Neural cell (in vitro differentiated cells): ENCODE measurements at regions not wholly inside any gene's neighbourhood (a gene's known extent, or its start where the extent isn't known, plus 50 kb on each side); places are given as distances from the start of the nearest gene placed in this dataset.

Source experiments
- H2AFZ ChIP-seq: fragments of 200-600, 300-800 bp; sonication (generic), shearing (Covaris generic); 2 replicates; pipeline ENCODE4 v1.6.0; 2014; ENCODE audit warnings: low read depth, mild to moderate bottlenecking, antibody characterized with exemption, low read length, moderate library complexity
- H3F3A ChIP-seq: fragments of 200-600 bp; shearing (Covaris generic); 2 replicates; pipeline ENCODE4 v1.6.1; 2016; ENCODE audit warnings: mild to moderate bottlenecking, moderate library complexity, mixed read lengths, antibody characterized with exemption, low read length; ENCODE audit not compliant: insufficient read depth, poor library complexity, severe bottlenecking
- H3K27ac ChIP-seq: fragments of 200-600, 300-800 bp; sonication (generic), shearing (Covaris generic); 2 replicates; pipeline ENCODE4 v1.5.1; 2014; ENCODE audit warnings: mild to moderate bottlenecking, low read length, moderate library complexity
- H3K27me3 ChIP-seq: fragments of 300-800, 200-600 bp; sonication (generic), shearing (Covaris generic); 2 replicates; pipeline ENCODE4 v1.6.0; 2014; ENCODE audit warnings: mild to moderate bottlenecking, low read depth, low read length, moderate library complexity; ENCODE audit not compliant: insufficient read depth
- H3K36me3 ChIP-seq: fragments of 300-800, 200-600 bp; sonication (generic), shearing (Covaris generic); 2 replicates; pipeline ENCODE4 v1.5.1; 2014; ENCODE audit warnings: mild to moderate bottlenecking, antibody characterized with exemption, low read length, moderate library complexity; ENCODE audit not compliant: insufficient read depth
- H3K4me2 ChIP-seq: fragments of 300-800, 200-600 bp; sonication (generic), shearing (Covaris generic); 2 replicates; pipeline ENCODE4 v1.6.0; 2014; ENCODE audit warnings: mild to moderate bottlenecking, low read length
- H3K4me3 ChIP-seq: fragments of 300-800, 200-600 bp; sonication (generic), shearing (Covaris generic); 2 replicates; pipeline ENCODE4 v1.5.1; 2014; ENCODE audit warnings: mild to moderate bottlenecking, low read length, moderate library complexity
- H3K79me2 ChIP-seq: fragments of 200-600 bp; shearing (Covaris generic); replicated peaks from 2 replicates; pipeline ENCODE4 v1.6.0; 2014; ENCODE audit warnings: mild to moderate bottlenecking, low read length, moderate library complexity; ENCODE audit not compliant: insufficient read depth
- H3K9ac ChIP-seq: fragments of 300-800, 200-600 bp; sonication (generic), shearing (Covaris generic); 2 replicates; pipeline ENCODE4 v1.6.1; 2016; ENCODE audit warnings: mild to moderate bottlenecking, low read length, mixed read lengths
- H3K9me2 ChIP-seq: fragments of 200-600 bp; shearing (Covaris generic); 2 replicates; pipeline ENCODE4 v1.6.1; 2016; ENCODE audit warnings: mild to moderate bottlenecking, low read length, mixed read lengths; ENCODE audit not compliant: insufficient read depth
- H3K9me3 ChIP-seq: fragments of 200-600, 300-800 bp; sonication (generic), shearing (Covaris generic); 2 replicates; pipeline ENCODE4 v1.6.1; 2016; ENCODE audit warnings: mild to moderate bottlenecking, mixed run types, low read length, moderate library complexity, mixed read lengths
- H4K20me1 ChIP-seq: fragments of 200-600 bp; shearing (Covaris generic); 2 replicates; pipeline ENCODE4 v1.6.1; 2016; ENCODE audit warnings: mild to moderate bottlenecking, mixed run types; ENCODE audit not compliant: insufficient read depth
- EP300 ChIP-seq: fragments of 450-650 bp; conservative IDR thresholded peaks from 2 replicates; pipeline ENCODE4 v1.6.1; 2014; ENCODE audit warnings: antibody characterized with exemption, mild to moderate bottlenecking, moderate library complexity; ENCODE audit not compliant: poor library complexity, severe bottlenecking
- EZH2 ChIP-seq: fragments of 200-600, 300-800 bp; shearing (Covaris generic), sonication (generic); IDR thresholded peaks from 2 replicates; pipeline ENCODE4 v1.6.1; 2014; ENCODE audit warnings: antibody characterized with exemption, low read length, borderline replicate concordance, mild to moderate bottlenecking; ENCODE audit not compliant: insufficient read depth, poor library complexity, severe bottlenecking
- MXI1 ChIP-seq: fragments of 450-650 bp; conservative IDR thresholded peaks from 2 replicates; pipeline ENCODE4 v1.6.1; 2014; ENCODE audit warnings: antibody characterized with exemption, mild to moderate bottlenecking; ENCODE audit not compliant: poor library complexity, severe bottlenecking
- POLR2AphosphoS5 ChIP-seq: IDR thresholded peaks from 2 replicates; pipeline ENCODE4 v1.6.1; 2012
- RAD21 ChIP-seq: fragments of 450-650 bp; conservative IDR thresholded peaks from 2 replicates; pipeline ENCODE4 v1.6.1; 2014; ENCODE audit warnings: antibody characterized with exemption, mild to moderate bottlenecking, moderate library complexity
- SMC3 ChIP-seq: fragments of 450-650 bp; conservative IDR thresholded peaks from 2 replicates; pipeline ENCODE4 v1.6.1; 2014; ENCODE audit warnings: antibody characterized with exemption, mild to moderate bottlenecking, moderate library complexity; ENCODE audit not compliant: poor library complexity
- TAF1 ChIP-seq: IDR thresholded peaks from 2 replicates; pipeline ENCODE4 v1.6.1; 2012; ENCODE audit warnings: low read depth
- TF ChIP-seq, protein P1 (sequence below): IDR thresholded peaks from 2 replicates; pipeline ENCODE4 v1.6.1; 2012; ENCODE audit warnings: borderline replicate concordance
- TF ChIP-seq, protein P2 (sequence below): fragments of 450-650 bp; IDR thresholded peaks from 2 replicates; pipeline ENCODE4 v1.5.1; 2014; ENCODE audit warnings: antibody characterized with exemption, mild to moderate bottlenecking, moderate library complexity; ENCODE audit not compliant: poor library complexity, severe bottlenecking

- Histone ChIP-seq H3K27me3 (no peaks in the 10 kb centered on the region), H4K20me1 (no peaks in the 10 kb centered on the region), H3K36me3 (no peaks in the 10 kb centered on the region), H3K79me2 (no peaks in the 10 kb centered on the region), H3K9me2 (no peaks in the 10 kb centered on the region), H3K4me2 (no peak overlapping the region), H3K4me3 (no peak overlapping the region), H3K9ac (no peak overlapping the region), H3F3A (no peaks in the 10 kb centered on the region), H3K27ac (no peak overlapping the region), H3K9me3 (no peaks in the 10 kb centered on the region), H2AFZ (no peak overlapping the region)
- TF ChIP-seq RAD21 (no peak), TAF1 (no peak), POLR2AphosphoS5 (no peak), EP300 (no peak), MXI1 (no peak), EZH2 (no peak), SMC3 (no peak)
- TF ChIP-seq, protein P1, sequence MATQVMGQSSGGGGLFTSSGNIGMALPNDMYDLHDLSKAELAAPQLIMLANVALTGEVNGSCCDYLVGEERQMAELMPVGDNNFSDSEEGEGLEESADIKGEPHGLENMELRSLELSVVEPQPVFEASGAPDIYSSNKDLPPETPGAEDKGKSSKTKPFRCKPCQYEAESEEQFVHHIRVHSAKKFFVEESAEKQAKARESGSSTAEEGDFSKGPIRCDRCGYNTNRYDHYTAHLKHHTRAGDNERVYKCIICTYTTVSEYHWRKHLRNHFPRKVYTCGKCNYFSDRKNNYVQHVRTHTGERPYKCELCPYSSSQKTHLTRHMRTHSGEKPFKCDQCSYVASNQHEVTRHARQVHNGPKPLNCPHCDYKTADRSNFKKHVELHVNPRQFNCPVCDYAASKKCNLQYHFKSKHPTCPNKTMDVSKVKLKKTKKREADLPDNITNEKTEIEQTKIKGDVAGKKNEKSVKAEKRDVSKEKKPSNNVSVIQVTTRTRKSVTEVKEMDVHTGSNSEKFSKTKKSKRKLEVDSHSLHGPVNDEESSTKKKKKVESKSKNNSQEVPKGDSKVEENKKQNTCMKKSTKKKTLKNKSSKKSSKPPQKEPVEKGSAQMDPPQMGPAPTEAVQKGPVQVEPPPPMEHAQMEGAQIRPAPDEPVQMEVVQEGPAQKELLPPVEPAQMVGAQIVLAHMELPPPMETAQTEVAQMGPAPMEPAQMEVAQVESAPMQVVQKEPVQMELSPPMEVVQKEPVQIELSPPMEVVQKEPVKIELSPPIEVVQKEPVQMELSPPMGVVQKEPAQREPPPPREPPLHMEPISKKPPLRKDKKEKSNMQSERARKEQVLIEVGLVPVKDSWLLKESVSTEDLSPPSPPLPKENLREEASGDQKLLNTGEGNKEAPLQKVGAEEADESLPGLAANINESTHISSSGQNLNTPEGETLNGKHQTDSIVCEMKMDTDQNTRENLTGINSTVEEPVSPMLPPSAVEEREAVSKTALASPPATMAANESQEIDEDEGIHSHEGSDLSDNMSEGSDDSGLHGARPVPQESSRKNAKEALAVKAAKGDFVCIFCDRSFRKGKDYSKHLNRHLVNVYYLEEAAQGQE: no peak
- TF ChIP-seq, protein P2, sequence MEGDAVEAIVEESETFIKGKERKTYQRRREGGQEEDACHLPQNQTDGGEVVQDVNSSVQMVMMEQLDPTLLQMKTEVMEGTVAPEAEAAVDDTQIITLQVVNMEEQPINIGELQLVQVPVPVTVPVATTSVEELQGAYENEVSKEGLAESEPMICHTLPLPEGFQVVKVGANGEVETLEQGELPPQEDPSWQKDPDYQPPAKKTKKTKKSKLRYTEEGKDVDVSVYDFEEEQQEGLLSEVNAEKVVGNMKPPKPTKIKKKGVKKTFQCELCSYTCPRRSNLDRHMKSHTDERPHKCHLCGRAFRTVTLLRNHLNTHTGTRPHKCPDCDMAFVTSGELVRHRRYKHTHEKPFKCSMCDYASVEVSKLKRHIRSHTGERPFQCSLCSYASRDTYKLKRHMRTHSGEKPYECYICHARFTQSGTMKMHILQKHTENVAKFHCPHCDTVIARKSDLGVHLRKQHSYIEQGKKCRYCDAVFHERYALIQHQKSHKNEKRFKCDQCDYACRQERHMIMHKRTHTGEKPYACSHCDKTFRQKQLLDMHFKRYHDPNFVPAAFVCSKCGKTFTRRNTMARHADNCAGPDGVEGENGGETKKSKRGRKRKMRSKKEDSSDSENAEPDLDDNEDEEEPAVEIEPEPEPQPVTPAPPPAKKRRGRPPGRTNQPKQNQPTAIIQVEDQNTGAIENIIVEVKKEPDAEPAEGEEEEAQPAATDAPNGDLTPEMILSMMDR: no peak
These were observed 686.0 kb upstream of the MMS22L start for GRCh38 chr6:97969065-97969464.

GRCh38 chr6:97977084-97977483 lies 694.1 kb upstream of the MMS22L start:
- H2AFZ ChIP-seq: no peak overlapping the region
- no peak overlapping the region for H3K4me3 ChIP-seq
- no peaks in the 10 kb centered on the region for H3K27me3 ChIP-seq
- TF ChIP-seq POLR2AphosphoS5 (no peak), EZH2 (no peak), MXI1 (no peak)
- TF ChIP-seq, protein P1: no peak
- H3K36me3 ChIP-seq: no peaks in the 10 kb centered on the region
- H4K20me1 ChIP-seq: no peaks in the 10 kb centered on the region
- H3K9me3 ChIP-seq: no peaks in the 10 kb centered on the region
- no peaks in the 10 kb centered on the region for H3K9me2 ChIP-seq
- no peaks in the 10 kb centered on the region for H3K79me2 ChIP-seq
- no peak overlapping the region for H3K9ac ChIP-seq
- H3F3A ChIP-seq: no peaks in the 10 kb centered on the region
- H3K27ac ChIP-seq: no peak overlapping the region
- no peak overlapping the region for H3K4me2 ChIP-seq
